ENCODE measurements at regions not wholly inside any gene's neighbourhood (a gene's known extent, or its start where the extent isn't known, plus 50 kb on each side); places are given as distances from the start of the nearest gene placed in this dataset.

GRCh38 chr7:54326592-54327167 is 215.5 kb upstream of the VSTM2A start:
- Mint-ChIP-seq H3K36me3 (no peaks in the 10 kb centered on the region), H3K27me3 (ENCODE audit: low read depth in 3 of 3) (no peaks in the 10 kb centered on the region), H3K9me3 (peaks cover 4 to 18% (median 6%) of the 10 kb centered on the region in 7 donors), H3K4me3 (no peak overlapping the region), H3K27ac (no peak overlapping the region), H3K4me1 (no peaks in the 10 kb centered on the region)
- Histone ChIP-seq H3K4me2 (replicated peaks; ENCODE audit: extremely low read depth, low read length, poor library complexity, severe bottlenecking) (no peak overlapping the region), H4K20me1 (ENCODE audit: insufficient read depth, low read length) (no peaks in the 10 kb centered on the region), H3K79me2 (ENCODE audit: insufficient read depth, low read length) (no peaks in the 10 kb centered on the region), H3K27me3 (ENCODE audit: control insufficient read depth in 2 of 2, insufficient read depth in 2 of 2, low read length in 2 of 2) (no peaks in the 10 kb centered on the region), H3K9me3 (replicated peaks in 1 of 2; ENCODE audit: control insufficient read depth in 1 of 2, insufficient read depth in 1 of 2, low read length in 2 of 2) (peaks cover 11 to 16% of the 10 kb centered on the region in 2 donors), H3K4me3 (replicated peaks in 1 of 3; ENCODE audit: low read depth in 2 of 3, low read length in 3 of 3) (no peak overlapping the region), H3K9ac (ENCODE audit: insufficient read depth, low read length, poor library complexity, severe bottlenecking) (no peak overlapping the region), H3K27ac (ENCODE audit: low read depth in 1 of 2, low read length in 2 of 2) (no peak overlapping the region), H2AFZ (ENCODE audit: insufficient read depth, low read depth, low read length, poor library complexity, severe bottlenecking) (no peak overlapping the region), H3K36me3 (replicated peaks in 1 of 2; ENCODE audit: control insufficient read depth in 1 of 2, insufficient read depth in 2 of 2, low read length in 2 of 2) (no peaks in the 10 kb centered on the region), H3K4me1 (ENCODE audit: control insufficient read depth in 1 of 2, insufficient read depth in 2 of 2, low read length in 2 of 2) (no peaks in the 10 kb centered on the region)
- intact Hi-C loops (cut with micrococcal nuclease): no loop called here
- WGBS (ENCODE audit: insufficient coverage): 64% methylated on average over 3 of the region's 3 CpGs
- DNase-seq: no peak
- TF ChIP-seq CTCF (IDR thresholded peaks at IDR 0.05): no peak

GRCh38 chr7:54330216-54330800 is 211.9 kb upstream of the VSTM2A start:
- no CpG with 5 or more reads among the region's 4 CpGs for WGBS (ENCODE audit: insufficient coverage)
- Histone ChIP-seq H3K27ac (ENCODE audit: low read depth in 1 of 2, low read length in 2 of 2) (no peak overlapping the region), H3K4me1 (ENCODE audit: control insufficient read depth in 1 of 2, insufficient read depth in 2 of 2, low read length in 2 of 2) (no peaks in the 10 kb centered on the region), H3K4me2 (replicated peaks; ENCODE audit: extremely low read depth, low read length, poor library complexity, severe bottlenecking) (no peak overlapping the region), H2AFZ (ENCODE audit: insufficient read depth, low read depth, low read length, poor library complexity, severe bottlenecking) (no peak overlapping the region), H3K36me3 (replicated peaks in 1 of 2; ENCODE audit: control insufficient read depth in 1 of 2, insufficient read depth in 2 of 2, low read length in 2 of 2) (no peaks in the 10 kb centered on the region), H4K20me1 (ENCODE audit: insufficient read depth, low read length) (no peaks in the 10 kb centered on the region), H3K9ac (ENCODE audit: insufficient read depth, low read length, poor library complexity, severe bottlenecking) (no peak overlapping the region), H3K9me3 (replicated peaks in 1 of 2; ENCODE audit: control insufficient read depth in 1 of 2, insufficient read depth in 1 of 2, low read length in 2 of 2) (peaks cover 3 to 6% of the 10 kb centered on the region in 2 donors), H3K27me3 (ENCODE audit: control insufficient read depth in 2 of 2, insufficient read depth in 2 of 2, low read length in 2 of 2) (no peaks in the 10 kb centered on the region), H3K79me2 (ENCODE audit: insufficient read depth, low read length) (no peaks in the 10 kb centered on the region), H3K4me3 (replicated peaks in 1 of 3; ENCODE audit: low read depth in 2 of 3, low read length in 3 of 3) (no peak overlapping the region)
- DNase-seq: no peak
- Mint-ChIP-seq H3K9me3 (peaks cover 0 to 3% (median 2%) of the 10 kb centered on the region in 7 donors), H3K4me3 (no peak overlapping the region), H3K27me3 (ENCODE audit: low read depth in 3 of 3) (no peaks in the 10 kb centered on the region), H3K27ac (no peak overlapping the region), H3K36me3 (no peaks in the 10 kb centered on the region), H3K4me1 (no peaks in the 10 kb centered on the region)
- intact Hi-C loops (cut with micrococcal nuclease): no loop called here
- TF ChIP-seq CTCF (IDR thresholded peaks at IDR 0.05): no peak

Measured in CD14-positive monocyte (primary cell).